ENCODE measurements at regions not wholly inside any gene's neighbourhood (a gene's known extent, or its start where the extent isn't known, plus 50 kb on each side); places are given as distances from the start of the nearest gene placed in this dataset.
"Not testable (repeated sequence)": the region's sequence is repeated elsewhere in the genome, so short reads cannot be mapped to it uniquely, and the experiment has no call there.

GRCh38 chr9:84054341-84055010, 73.9 kb downstream of the RMI1 start:
- DNase-seq, result no peak

GRCh38 chr9:84057662-84058061, 77.1 kb downstream of the RMI1 start:
- DNase-seq, result no peak

GRCh38 chr9:84059936-84060335, 79.3 kb downstream of the RMI1 start:
- DNase-seq, result no peak

GRCh38 chr9:84061613-84062193, 81.1 kb downstream of the RMI1 start:
- DNase-seq, result no peak

- no peak for DNase-seq
Measured at GRCh38 chr9:84062538-84062937, 81.9 kb downstream of the RMI1 start.

GRCh38 chr9:84067821-84068220, 87.2 kb downstream of the RMI1 start:
- DNase-seq, result no peak

GRCh38 chr9:84068872-84069271, 88.3 kb downstream of the RMI1 start:
- no peak for DNase-seq

- DNase-seq, result no peak
Measured at GRCh38 chr9:84070590-84070989, 90.0 kb downstream of the RMI1 start.

- DNase-seq, result no peak
Measured at GRCh38 chr9:84072621-84073180, 92.1 kb downstream of the RMI1 start.

- no peak for DNase-seq
Measured at GRCh38 chr9:84075004-84075403, 94.4 kb downstream of the RMI1 start.

GRCh38 chr9:84076384-84076783, 95.8 kb downstream of the RMI1 start:
- DNase-seq, result no peak

GRCh38 chr9:84077816-84078215, 97.2 kb downstream of the RMI1 start:
- DNase-seq, result not testable (repeated sequence)

GRCh38 chr9:84079994-84080393, 99.4 kb downstream of the RMI1 start:
- DNase-seq, result no peak

GRCh38 chr9:84101964-84102632, 121.5 kb downstream of the RMI1 start:
- no peak for DNase-seq

- no peak for DNase-seq
Measured at GRCh38 chr9:84103651-84104377, 123.2 kb downstream of the RMI1 start.

- DNase-seq, result no peak
Measured at GRCh38 chr9:84107081-84107480, 126.5 kb downstream of the RMI1 start.

GRCh38 chr9:84107995-84108394, 127.4 kb downstream of the RMI1 start:
- no peak for DNase-seq

- DNase-seq, result no peak
Measured at GRCh38 chr9:84111726-84112125, 131.1 kb downstream of the RMI1 start.

GRCh38 chr9:84121991-84122523, 141.5 kb downstream of the RMI1 start:
- DNase-seq, result no peak

GRCh38 chr9:84122572-84122971, 142.0 kb downstream of the RMI1 start:
- no peak for DNase-seq

- DNase-seq, result no peak
Measured at GRCh38 chr9:84123648-84124406, 143.2 kb downstream of the RMI1 start.

- no peak for DNase-seq
Measured at GRCh38 chr9:84125046-84125445, 144.4 kb downstream of the RMI1 start.

All from activated T-cell treated with anti-CD3 and anti-CD28 coated beads, Interleukin-2, amount 50 U/mL, for 1 hour (primary cell).